ENCODE measurements at regions not wholly inside any gene's neighbourhood (a gene's known extent, or its start where the extent isn't known, plus 50 kb on each side); places are given as distances from the start of the nearest gene placed in this dataset.

- ATAC-seq (ENCODE audit: low read depth) (no peak), DNase-seq (ENCODE audit: low spot score) (no peak)
- Histone ChIP-seq H3K4me3 (ENCODE audit: severe bottlenecking) (no peak overlapping the region), H3K27me3 (ENCODE audit: insufficient read depth, poor library complexity, severe bottlenecking) (no peaks in the 10 kb centered on the region), H3K4me1 (ENCODE audit: insufficient read depth, poor library complexity, severe bottlenecking) (peaks cover 27% of the 10 kb centered on the region), H3K27ac (ENCODE audit: poor library complexity, severe bottlenecking) (peak overlapping the region; percentile 64), H3K36me3 (ENCODE audit: low read depth) (no peaks in the 10 kb centered on the region), H3K9me3 (ENCODE audit: severe bottlenecking) (no peaks in the 10 kb centered on the region)
- no peak for TF ChIP-seq CTCF (IDR thresholded peaks at IDR 0.05; ENCODE audit: poor library complexity, severe bottlenecking)
Measured at GRCh38 chr1:199734186-199734585, 293.3 kb upstream of the NR5A2 start.

GRCh38 chr1:199735660-199736059 is 291.9 kb upstream of the NR5A2 start:
- Histone ChIP-seq H3K27ac (ENCODE audit: poor library complexity, severe bottlenecking) (no peak overlapping the region), H3K4me3 (ENCODE audit: severe bottlenecking) (no peak overlapping the region), H3K27me3 (ENCODE audit: insufficient read depth, poor library complexity, severe bottlenecking) (no peaks in the 10 kb centered on the region), H3K9me3 (ENCODE audit: severe bottlenecking) (no peaks in the 10 kb centered on the region), H3K4me1 (ENCODE audit: insufficient read depth, poor library complexity, severe bottlenecking) (peaks cover 27% of the 10 kb centered on the region), H3K36me3 (ENCODE audit: low read depth) (no peaks in the 10 kb centered on the region)
- ATAC-seq (ENCODE audit: low read depth) (no peak), DNase-seq (ENCODE audit: low spot score) (no peak)
- no peak for TF ChIP-seq CTCF (IDR thresholded peaks at IDR 0.05; ENCODE audit: poor library complexity, severe bottlenecking)

- H3K9me3 ChIP-seq (ENCODE audit: severe bottlenecking), result no peaks in the 10 kb centered on the region
- no peak overlapping the region for H3K4me3 ChIP-seq (ENCODE audit: severe bottlenecking)
- no peaks in the 10 kb centered on the region for H3K36me3 ChIP-seq (ENCODE audit: low read depth)
- peaks cover 27% of the 10 kb centered on the region for H3K4me1 ChIP-seq (ENCODE audit: insufficient read depth, poor library complexity, severe bottlenecking)
- DNase-seq (ENCODE audit: low spot score) (no peak), ATAC-seq (ENCODE audit: low read depth) (no peak)
- no peaks in the 10 kb centered on the region for H3K27me3 ChIP-seq (ENCODE audit: insufficient read depth, poor library complexity, severe bottlenecking)
- no peak overlapping the region for H3K27ac ChIP-seq (ENCODE audit: poor library complexity, severe bottlenecking)
- no peak for TF ChIP-seq CTCF (IDR thresholded peaks at IDR 0.05; ENCODE audit: poor library complexity, severe bottlenecking)
Measured at GRCh38 chr1:199736646-199737045, 290.9 kb upstream of the NR5A2 start.

- Histone ChIP-seq H3K27ac (ENCODE audit: poor library complexity, severe bottlenecking) (peak overlapping the region; percentile 77), H3K36me3 (ENCODE audit: low read depth) (no peaks in the 10 kb centered on the region), H3K4me1 (ENCODE audit: insufficient read depth, poor library complexity, severe bottlenecking) (peaks cover 24% of the 10 kb centered on the region), H3K27me3 (ENCODE audit: insufficient read depth, poor library complexity, severe bottlenecking) (no peaks in the 10 kb centered on the region), H3K4me3 (ENCODE audit: severe bottlenecking) (no peak overlapping the region), H3K9me3 (ENCODE audit: severe bottlenecking) (no peaks in the 10 kb centered on the region)
- DNase-seq (ENCODE audit: low spot score) (no peak), ATAC-seq (ENCODE audit: low read depth) (no peak)
- TF ChIP-seq CTCF (IDR thresholded peaks at IDR 0.05; ENCODE audit: poor library complexity, severe bottlenecking), result no peak
Measured at GRCh38 chr1:199741586-199741985, 285.9 kb upstream of the NR5A2 start.

- DNase-seq (ENCODE audit: low spot score), result peak; percentile 59
- ATAC-seq (ENCODE audit: low read depth), result peak; percentile 99
- H3K27ac ChIP-seq (ENCODE audit: poor library complexity, severe bottlenecking), result peak overlapping the region; percentile 77
- H3K9me3 ChIP-seq (ENCODE audit: severe bottlenecking), result no peaks in the 10 kb centered on the region
- no peak overlapping the region for H3K4me3 ChIP-seq (ENCODE audit: severe bottlenecking)
- H3K4me1 ChIP-seq (ENCODE audit: insufficient read depth, poor library complexity, severe bottlenecking), result peaks cover 14% of the 10 kb centered on the region
- H3K36me3 ChIP-seq (ENCODE audit: low read depth), result no peaks in the 10 kb centered on the region
- no peak for TF ChIP-seq CTCF (IDR thresholded peaks at IDR 0.05; ENCODE audit: poor library complexity, severe bottlenecking)
- H3K27me3 ChIP-seq (ENCODE audit: insufficient read depth, poor library complexity, severe bottlenecking), result no peaks in the 10 kb centered on the region
Measured at GRCh38 chr1:199742547-199742946, 285.0 kb upstream of the NR5A2 start.
